KMS-11 (cell line): ENCODE measurements at regions not wholly inside any gene's neighbourhood (a gene's known extent, or its start where the extent isn't known, plus 50 kb on each side); places are given as distances from the start of the nearest gene placed in this dataset.
A peak's percentile ranks its signal among the peaks of the same experiment; 100 is the strongest.

ENCODE experiments used
- H2AFZ ChIP-seq: fragments of 200-600 bp; sonication (generic); 2 replicates; pipeline ENCODE4 v1.6.1; 2016; ENCODE audit warnings: antibody characterized with exemption, mixed run types, low read depth
- H3K27ac ChIP-seq: fragments of 200-600 bp; sonication (generic); 2 replicates; pipeline ENCODE4 v1.6.1; 2016; ENCODE audit warnings: mild to moderate bottlenecking, mixed run types
- H3K27me3 ChIP-seq: fragments of 200-600 bp; sonication (generic); 2 replicates; pipeline ENCODE4 v1.6.1; 2017; ENCODE audit warnings: mild to moderate bottlenecking, low read depth, mixed run types, moderate library complexity; ENCODE audit not compliant: insufficient read depth
- H3K36me3 ChIP-seq: fragments of 200-600 bp; sonication (generic); 2 replicates; pipeline ENCODE4 v1.6.1; 2017; ENCODE audit warnings: mild to moderate bottlenecking, mixed run types; ENCODE audit not compliant: insufficient read depth
- H3K4me1 ChIP-seq: fragments of 200-600 bp; sonication (generic); 2 replicates; pipeline ENCODE4 v1.6.1; 2016; ENCODE audit warnings: mild to moderate bottlenecking, low read depth, mixed run types; ENCODE audit not compliant: poor library complexity, severe bottlenecking
- H3K4me2 ChIP-seq: fragments of 200-600 bp; sonication (generic); 2 replicates; pipeline ENCODE4 v1.7.0; 2016; ENCODE audit warnings: mild to moderate bottlenecking, mixed run types
- H3K4me3 ChIP-seq: fragments of 200-600 bp; sonication (generic); IDR thresholded peaks from 2 replicates; pipeline ENCODE4 v1.6.1; 2017; ENCODE audit warnings: low read depth, low read length, mixed read lengths; ENCODE audit not compliant: insufficient read depth
- H3K79me2 ChIP-seq: fragments of 200-600 bp; sonication (generic); 2 replicates; pipeline ENCODE4 v1.6.1; 2016; ENCODE audit warnings: low read depth, mixed run types; ENCODE audit not compliant: insufficient read depth
- H3K9ac ChIP-seq: fragments of 200-600 bp; sonication (generic); 2 replicates; pipeline ENCODE4 v1.6.1; 2016; ENCODE audit warnings: mild to moderate bottlenecking, mixed run types
- H4K20me1 ChIP-seq: fragments of 200-600 bp; sonication (generic); 2 replicates; pipeline ENCODE4 v1.6.1; 2016; ENCODE audit warnings: mild to moderate bottlenecking, mixed run types; ENCODE audit not compliant: insufficient read depth
- CTCF ChIP-seq: fragments of 200-600 bp; sonication (generic); conservative IDR thresholded peaks from 2 replicates; pipeline ENCODE4 v1.6.1; 2017; ENCODE audit warnings: low read depth, mild to moderate bottlenecking, antibody characterized with exemption, low read length, moderate library complexity, mixed read lengths

- no peaks in the 10 kb centered on the region for H3K36me3 ChIP-seq
- no peaks in the 10 kb centered on the region for H3K27me3 ChIP-seq
- H3K4me2 ChIP-seq, result no peak overlapping the region
- H3K9ac ChIP-seq, result no peak overlapping the region
- H4K20me1 ChIP-seq, result no peaks in the 10 kb centered on the region
- H3K4me3 ChIP-seq, result no peak overlapping the region
- H3K79me2 ChIP-seq, result no peaks in the 10 kb centered on the region
- H3K4me1 ChIP-seq, result no peaks in the 10 kb centered on the region
- no peak overlapping the region for H2AFZ ChIP-seq
- TF ChIP-seq CTCF, result no peak
- no peak overlapping the region for H3K27ac ChIP-seq
Observed at GRCh38 chr1:166470441-166470840, 303.6 kb upstream of the FAM78B start.

GRCh38 chr1:166471359-166471758, 304.6 kb upstream of the FAM78B start:
- Histone ChIP-seq H4K20me1 (no peaks in the 10 kb centered on the region), H3K79me2 (no peaks in the 10 kb centered on the region), H3K9ac (no peak overlapping the region), H3K4me2 (no peak overlapping the region), H3K4me3 (no peak overlapping the region), H3K27me3 (no peaks in the 10 kb centered on the region), H3K4me1 (no peaks in the 10 kb centered on the region), H3K36me3 (no peaks in the 10 kb centered on the region), H2AFZ (no peak overlapping the region), H3K27ac (no peak overlapping the region)
- TF ChIP-seq CTCF, result no peak

GRCh38 chr1:166479052-166479631, 312.3 kb upstream of the FAM78B start:
- Histone ChIP-seq H3K36me3 (no peaks in the 10 kb centered on the region), H2AFZ (no peak overlapping the region), H3K27me3 (no peaks in the 10 kb centered on the region), H3K79me2 (no peaks in the 10 kb centered on the region), H4K20me1 (no peaks in the 10 kb centered on the region), H3K4me2 (no peak overlapping the region), H3K4me1 (no peaks in the 10 kb centered on the region), H3K27ac (no peak overlapping the region), H3K9ac (no peak overlapping the region), H3K4me3 (no peak overlapping the region)
- peak; percentile 98 for TF ChIP-seq CTCF

GRCh38 chr1:166484471-166484870, 317.7 kb upstream of the FAM78B start:
- peaks cover 12% of the 10 kb centered on the region for H3K4me1 ChIP-seq
- no peak overlapping the region for H3K27ac ChIP-seq
- no peak overlapping the region for H3K9ac ChIP-seq
- no peak overlapping the region for H2AFZ ChIP-seq
- H4K20me1 ChIP-seq, result no peaks in the 10 kb centered on the region
- H3K79me2 ChIP-seq, result no peaks in the 10 kb centered on the region
- H3K36me3 ChIP-seq, result no peaks in the 10 kb centered on the region
- no peaks in the 10 kb centered on the region for H3K27me3 ChIP-seq
- H3K4me3 ChIP-seq, result no peak overlapping the region
- TF ChIP-seq CTCF, result no peak
- H3K4me2 ChIP-seq, result no peak overlapping the region
